Astrocyte (in vitro differentiated cells and primary cell): ENCODE measurements at regions not wholly inside any gene's neighbourhood (a gene's known extent, or its start where the extent isn't known, plus 50 kb on each side); places are given as distances from the start of the nearest gene placed in this dataset.

Source experiments
- DNase-seq: peaks from one replicate; pipeline ENCODE4 v3.0.0-alpha.2; 2010; ENCODE audit warnings: low read depth
- FAIRE-seq: peaks from 2 replicates; lab custom pipeline; 2011; peaks lifted over from hg19 to GRCh38; lab: Jason Lieb, UNC
- H2AFZ ChIP-seq: 2 replicates; pipeline ENCODE4 v1.6.0; 2012; ENCODE audit warnings: low read depth, low read length, inconsistent platforms
- H3K27ac ChIP-seq: 2 replicates; pipeline ENCODE4 v1.5.1; 2011; ENCODE audit warnings: low read depth, low read length, inconsistent platforms
- H3K27me3 ChIP-seq: 2 replicates; pipeline ENCODE4 v1.6.0; 2011; ENCODE audit warnings: low read length, inconsistent platforms; ENCODE audit not compliant: insufficient read depth
- H3K36me3 ChIP-seq: 2 replicates; pipeline ENCODE4 v1.5.1; 2011; ENCODE audit warnings: low read length, inconsistent platforms; ENCODE audit not compliant: insufficient read depth
- H3K4me1 ChIP-seq: 2 replicates; pipeline ENCODE4 v1.5.1; 2011; ENCODE audit warnings: low read length, inconsistent platforms; ENCODE audit not compliant: insufficient read depth
- H3K4me2 ChIP-seq: 2 replicates; pipeline ENCODE4 v1.6.0; 2012; ENCODE audit warnings: low read length, inconsistent platforms
- H3K4me3 ChIP-seq: 2 replicates; pipeline ENCODE4 v1.5.1; 2011; ENCODE audit warnings: low read depth, mild to moderate bottlenecking, low read length, inconsistent platforms; ENCODE audit not compliant: insufficient read depth
- H3K79me2 ChIP-seq: 2 replicates; pipeline ENCODE4 v1.6.0; 2012; ENCODE audit warnings: mild to moderate bottlenecking, low read length, inconsistent platforms; ENCODE audit not compliant: insufficient read depth
- H3K9ac ChIP-seq: 2 replicates; pipeline ENCODE4 v1.6.0; 2012; ENCODE audit warnings: mild to moderate bottlenecking, low read length, inconsistent platforms
- H3K9me3 ChIP-seq: 2 replicates; pipeline ENCODE4 v1.5.1; 2012; ENCODE audit warnings: low read depth, mild to moderate bottlenecking, low read length, inconsistent platforms; ENCODE audit not compliant: insufficient read depth
- H4K20me1 ChIP-seq: 2 replicates; pipeline ENCODE4 v1.6.0; 2012; ENCODE audit warnings: low read length, inconsistent platforms; ENCODE audit not compliant: insufficient read depth
- H3K27ac Mint-ChIP-seq: one replicate; pipeline ENCODE4 v1.8.0; 2021; ENCODE audit warnings: mild to moderate bottlenecking, mixed read lengths; ENCODE audit not compliant: unreplicated experiment
- H3K27me3 Mint-ChIP-seq: one replicate; pipeline ENCODE4 v1.8.0; 2021; ENCODE audit warnings: low read depth, mixed read lengths; ENCODE audit not compliant: unreplicated experiment
- H3K36me3 Mint-ChIP-seq: one replicate; pipeline ENCODE4 v1.8.0; 2021; ENCODE audit warnings: low read depth, mixed read lengths; ENCODE audit not compliant: unreplicated experiment
- H3K4me1 Mint-ChIP-seq: one replicate; pipeline ENCODE4 v1.8.0; 2021; ENCODE audit warnings: low read depth, mixed read lengths; ENCODE audit not compliant: unreplicated experiment
- H3K4me3 Mint-ChIP-seq: one replicate; pipeline ENCODE4 v1.8.0; 2021; ENCODE audit warnings: mild to moderate bottlenecking, moderate library complexity, mixed read lengths; ENCODE audit not compliant: unreplicated experiment
- H3K9me3 Mint-ChIP-seq: one replicate; pipeline ENCODE4 v1.8.0; 2021; ENCODE audit warnings: mild to moderate bottlenecking, mixed read lengths; ENCODE audit not compliant: unreplicated experiment
- CTCF ChIP-seq: IDR thresholded peaks from 2 replicates; pipeline ENCODE4 v1.5.1; 2011; ENCODE audit warnings: low read depth, mild to moderate bottlenecking, inconsistent platforms, low read length, moderate library complexity; ENCODE audit not compliant: insufficient read depth
- EZH2 ChIP-seq: IDR thresholded peaks from 2 replicates; pipeline ENCODE4 v1.6.1; 2012; ENCODE audit warnings: mild to moderate bottlenecking, low read length, inconsistent platforms; ENCODE audit not compliant: insufficient read depth

GRCh38 chr3:68249265-68249664 lies 594.9 kb upstream of the SUCLG2 start:
- no peak overlapping the region for H3K9ac ChIP-seq
- H3K79me2 ChIP-seq, result no peaks in the 10 kb centered on the region
- no peaks in the 10 kb centered on the region for H3K27me3 ChIP-seq
- FAIRE-seq, result no peak
- H3K4me2 ChIP-seq, result no peak overlapping the region
- H2AFZ ChIP-seq, result no peak overlapping the region
- Mint-ChIP-seq H3K27ac (no peak overlapping the region), H3K4me3 (no peak overlapping the region), H3K4me1 (no peaks in the 10 kb centered on the region), H3K36me3 (no peaks in the 10 kb centered on the region), H3K9me3 (peaks cover 2% of the 10 kb centered on the region), H3K27me3 (peaks cover 2% of the 10 kb centered on the region)
- H3K9me3 ChIP-seq, result peaks cover 5% of the 10 kb centered on the region
- H3K4me1 ChIP-seq, result no peaks in the 10 kb centered on the region
- no peak overlapping the region for H3K27ac ChIP-seq
- no peaks in the 10 kb centered on the region for H4K20me1 ChIP-seq
- no peak for DNase-seq
- H3K4me3 ChIP-seq, result no peak overlapping the region
- H3K36me3 ChIP-seq, result no peaks in the 10 kb centered on the region
- no peak for TF ChIP-seq EZH2
- TF ChIP-seq CTCF, result no peak

- FAIRE-seq (no peak), DNase-seq (no peak)
- Histone ChIP-seq H3K36me3 (no peaks in the 10 kb centered on the region), H4K20me1 (no peaks in the 10 kb centered on the region), H3K27ac (no peak overlapping the region), H3K27me3 (no peaks in the 10 kb centered on the region), H3K4me1 (no peaks in the 10 kb centered on the region), H3K4me3 (no peak overlapping the region), H3K9me3 (no peaks in the 10 kb centered on the region), H2AFZ (no peak overlapping the region), H3K79me2 (no peaks in the 10 kb centered on the region), H3K9ac (no peak overlapping the region), H3K4me2 (no peak overlapping the region)
- Mint-ChIP-seq H3K27me3 (peaks cover 2% of the 10 kb centered on the region), H3K9me3 (peaks cover 2% of the 10 kb centered on the region), H3K4me1 (no peaks in the 10 kb centered on the region), H3K27ac (no peak overlapping the region), H3K4me3 (no peak overlapping the region), H3K36me3 (no peaks in the 10 kb centered on the region)
- TF ChIP-seq CTCF (no peak), EZH2 (no peak)
These were observed 588.2 kb upstream of the SUCLG2 start for GRCh38 chr3:68242606-68243005.

GRCh38 chr3:68239542-68239941 lies 585.1 kb upstream of the SUCLG2 start:
- Histone ChIP-seq H3K27me3 (no peaks in the 10 kb centered on the region), H3K9me3 (peaks cover 4% of the 10 kb centered on the region), H3K9ac (no peak overlapping the region), H3K79me2 (no peaks in the 10 kb centered on the region), H3K4me3 (no peak overlapping the region), H4K20me1 (no peaks in the 10 kb centered on the region), H3K4me2 (no peak overlapping the region), H3K4me1 (no peaks in the 10 kb centered on the region), H3K27ac (no peak overlapping the region), H3K36me3 (no peaks in the 10 kb centered on the region), H2AFZ (no peak overlapping the region)
- Mint-ChIP-seq H3K4me3 (no peak overlapping the region), H3K27me3 (no peaks in the 10 kb centered on the region), H3K4me1 (no peaks in the 10 kb centered on the region), H3K27ac (no peak overlapping the region), H3K9me3 (no peaks in the 10 kb centered on the region), H3K36me3 (no peaks in the 10 kb centered on the region)
- FAIRE-seq (no peak), DNase-seq (no peak)
- no peak for TF ChIP-seq EZH2
- no peak for TF ChIP-seq CTCF
